ENCODE measurements at regions not wholly inside any gene's neighbourhood (a gene's known extent, or its start where the extent isn't known, plus 50 kb on each side); places are given as distances from the start of the nearest gene placed in this dataset.
"Not testable (repeated sequence)": the region's sequence is repeated elsewhere in the genome, so short reads cannot be mapped to it uniquely, and the experiment has no call there.

GRCh38 chr2:65747875-65748274 lies 315.5 kb upstream of the SPRED2 start:
- not testable (repeated sequence) for TF ChIP-seq CTCF (tag by site-specific recombination; IDR thresholded peaks at IDR 0.05); ZNF37A (tag by site-specific recombination; IDR thresholded peaks at IDR 0.05); TCF7L2 (IDR thresholded peaks at IDR 0.05; ENCODE audit: borderline replicate concordance, low read depth, low read length); ZBTB8A (tag by site-specific recombination; IDR thresholded peaks at IDR 0.05); PRDM1 (tag by site-specific recombination; IDR thresholded peaks at IDR 0.05); ZBTB20 (tag by site-specific recombination; IDR thresholded peaks at IDR 0.05); AEBP2 (tag by site-specific recombination; IDR thresholded peaks at IDR 0.05; ENCODE audit: borderline replicate concordance); HOXC10 (CRISPR knock-in tag; IDR thresholded peaks at IDR 0.05); ZNF48 (tag by site-specific recombination; IDR thresholded peaks at IDR 0.05); ZBTB48 (tag by site-specific recombination; IDR thresholded peaks at IDR 0.05); ZNF274 (IDR thresholded peaks at IDR 0.05; ENCODE audit: low read length); ZNF274 (tag by site-specific recombination; IDR thresholded peaks at IDR 0.05; ENCODE audit: borderline replicate concordance); ZNF19 (tag by site-specific recombination; IDR thresholded peaks at IDR 0.05; ENCODE audit: low read depth); ZNF391 (tag by site-specific recombination; IDR thresholded peaks at IDR 0.05; ENCODE audit: borderline replicate concordance, low read depth)
